HS-5 (cell line): ENCODE measurements at regions not wholly inside any gene's neighbourhood (a gene's known extent, or its start where the extent isn't known, plus 50 kb on each side); places are given as distances from the start of the nearest gene placed in this dataset.
"Not testable (repeated sequence)": the region's sequence is repeated elsewhere in the genome, so short reads cannot be mapped to it uniquely, and the experiment has no call there.

Experiments used
- DNase-seq: peaks from one replicate; pipeline ENCODE4 v3.0.0-alpha.2; 2012; ENCODE audit warnings: low read depth

GRCh38 chr3:127417709-127418559, 130.1 kb upstream of the PRR20G start:
- no peak for DNase-seq

- no peak for DNase-seq
These were observed 126.0 kb upstream of the PRR20G start for GRCh38 chr3:127413871-127414270.

- DNase-seq = no peak
These were observed 125.5 kb upstream of the PRR20G start for GRCh38 chr3:127413318-127413673.

- no peak for DNase-seq
These were observed 124.9 kb upstream of the PRR20G start for GRCh38 chr3:127412578-127413317.

GRCh38 chr3:127411875-127412274, 124.0 kb upstream of the PRR20G start:
- not testable (repeated sequence) for DNase-seq

GRCh38 chr3:127411083-127411727, 123.4 kb upstream of the PRR20G start:
- no peak for DNase-seq

- DNase-seq = no peak
These were observed 122.8 kb upstream of the PRR20G start for GRCh38 chr3:127410678-127411077.

GRCh38 chr3:127410137-127410488, 122.3 kb upstream of the PRR20G start:
- DNase-seq = no peak

GRCh38 chr3:127409421-127410136, 121.7 kb upstream of the PRR20G start:
- DNase-seq = no peak

- DNase-seq = no peak
These were observed 121.0 kb upstream of the PRR20G start for GRCh38 chr3:127408684-127409420.

GRCh38 chr3:127408022-127408683, 120.3 kb upstream of the PRR20G start:
- no peak for DNase-seq

GRCh38 chr3:127407026-127407939, 119.4 kb upstream of the PRR20G start:
- no peak for DNase-seq

- DNase-seq = no peak
These were observed 118.6 kb upstream of the PRR20G start for GRCh38 chr3:127406309-127407025.

GRCh38 chr3:127405791-127406190, 117.9 kb upstream of the PRR20G start:
- DNase-seq = no peak

- no peak for DNase-seq
These were observed 117.3 kb upstream of the PRR20G start for GRCh38 chr3:127405010-127405598.

GRCh38 chr3:127404221-127405009, 116.6 kb upstream of the PRR20G start:
- no peak for DNase-seq

- no peak for DNase-seq
These were observed 115.9 kb upstream of the PRR20G start for GRCh38 chr3:127403795-127404194.

GRCh38 chr3:127399154-127399553, 111.3 kb upstream of the PRR20G start:
- DNase-seq = no peak
